ENCODE measurements at regions not wholly inside any gene's neighbourhood (a gene's known extent, or its start where the extent isn't known, plus 50 kb on each side); places are given as distances from the start of the nearest gene placed in this dataset.

DNA sequence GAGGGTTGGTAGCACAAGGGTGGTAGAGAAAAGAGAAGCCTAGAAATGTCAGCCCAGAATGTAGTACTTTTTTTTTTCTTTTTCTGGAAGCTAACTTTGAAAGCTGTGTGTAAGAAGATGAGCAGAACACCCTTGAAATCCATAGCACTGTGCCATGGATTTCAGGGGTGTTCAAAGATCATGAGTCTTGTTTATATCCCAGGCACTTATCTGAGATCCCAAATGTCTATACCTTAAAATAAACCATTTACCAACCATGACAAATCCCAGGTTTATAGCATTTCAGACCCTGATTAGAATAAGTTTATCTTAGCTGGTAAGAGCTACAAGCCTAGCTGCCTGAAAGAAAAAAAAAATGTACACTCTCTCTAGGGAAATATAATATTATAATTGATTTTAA lies 389.9 kb upstream of the ANXA10 start:
- no peak for DNase-seq

DNA sequence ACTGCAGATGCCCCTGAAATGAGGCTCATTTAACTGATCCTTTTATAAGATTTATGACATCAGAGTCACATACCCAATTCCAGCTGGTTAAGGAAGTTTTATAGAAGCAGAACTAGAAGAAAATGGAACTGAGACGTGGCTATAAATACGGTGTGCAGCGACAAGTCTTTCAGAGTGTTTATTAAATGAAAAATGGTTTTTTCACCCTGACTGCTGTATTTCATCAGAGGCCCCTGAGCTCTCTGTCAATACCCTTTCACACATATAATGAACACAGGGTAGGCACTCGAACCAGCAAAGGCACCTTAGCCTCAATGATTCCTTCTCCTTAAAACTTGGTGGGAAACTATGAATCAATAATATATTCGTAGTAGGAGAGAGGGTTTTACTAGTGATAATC lies 380.8 kb upstream of the ANXA10 start:
- DNase-seq: no peak

DNA sequence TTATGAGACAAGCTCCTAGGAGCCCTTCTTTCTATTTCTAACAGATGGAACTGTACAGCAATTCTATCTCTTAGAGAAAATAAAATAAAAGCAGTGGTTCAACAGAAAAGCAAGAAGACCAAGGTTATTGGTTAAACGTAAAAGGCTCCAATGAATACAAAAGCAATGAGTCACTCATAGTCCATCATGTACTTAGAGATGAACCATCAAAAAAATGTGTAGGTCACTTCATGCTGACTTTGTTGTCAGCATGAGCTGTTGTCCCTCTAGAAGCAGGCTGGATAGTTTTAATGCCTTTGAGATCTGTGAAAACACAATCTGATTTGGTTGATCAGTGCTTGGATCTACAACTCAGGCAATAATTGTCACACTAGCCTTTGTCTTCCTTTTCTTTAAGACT lies 378.6 kb upstream of the ANXA10 start:
- no peak for DNase-seq

DNA sequence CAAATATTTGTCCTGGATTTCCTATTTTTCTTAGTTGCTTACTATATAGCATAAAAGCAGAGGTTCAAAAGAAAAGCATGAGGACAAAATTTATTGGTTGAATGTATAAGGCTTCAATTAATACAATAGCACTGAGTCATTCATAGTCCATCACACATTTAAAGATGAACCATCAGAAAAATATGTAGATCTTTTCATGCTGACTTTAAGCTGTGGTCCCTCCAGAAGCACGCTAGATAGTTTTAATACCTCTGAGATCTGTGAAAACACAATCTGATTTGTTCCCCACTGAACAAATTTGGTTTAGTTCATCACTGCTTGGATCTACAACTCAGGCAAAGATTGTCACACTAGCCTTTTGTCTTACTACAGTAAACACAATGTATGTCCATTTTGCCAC lies 377.2 kb upstream of the ANXA10 start:
- no peak for DNase-seq

DNA sequence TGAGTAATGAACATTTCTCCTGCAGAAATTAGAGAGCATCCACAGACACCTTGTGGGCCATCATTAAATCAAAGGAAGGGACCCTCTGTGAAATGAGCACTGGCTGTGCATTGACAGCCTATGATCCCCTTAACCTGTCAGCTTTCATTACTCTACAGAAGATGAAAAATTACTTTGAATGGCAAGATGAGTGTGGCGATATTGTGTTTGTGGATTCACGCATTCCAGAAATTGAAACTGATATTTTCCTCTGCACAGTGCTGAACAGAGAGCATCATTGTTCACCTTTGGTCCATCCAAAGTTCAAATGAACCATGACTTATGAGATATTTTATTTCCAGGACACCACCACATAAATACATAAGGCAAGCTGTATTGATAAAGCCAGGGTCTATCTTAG lies 374.8 kb upstream of the ANXA10 start:
- DNase-seq: no peak

DNA sequence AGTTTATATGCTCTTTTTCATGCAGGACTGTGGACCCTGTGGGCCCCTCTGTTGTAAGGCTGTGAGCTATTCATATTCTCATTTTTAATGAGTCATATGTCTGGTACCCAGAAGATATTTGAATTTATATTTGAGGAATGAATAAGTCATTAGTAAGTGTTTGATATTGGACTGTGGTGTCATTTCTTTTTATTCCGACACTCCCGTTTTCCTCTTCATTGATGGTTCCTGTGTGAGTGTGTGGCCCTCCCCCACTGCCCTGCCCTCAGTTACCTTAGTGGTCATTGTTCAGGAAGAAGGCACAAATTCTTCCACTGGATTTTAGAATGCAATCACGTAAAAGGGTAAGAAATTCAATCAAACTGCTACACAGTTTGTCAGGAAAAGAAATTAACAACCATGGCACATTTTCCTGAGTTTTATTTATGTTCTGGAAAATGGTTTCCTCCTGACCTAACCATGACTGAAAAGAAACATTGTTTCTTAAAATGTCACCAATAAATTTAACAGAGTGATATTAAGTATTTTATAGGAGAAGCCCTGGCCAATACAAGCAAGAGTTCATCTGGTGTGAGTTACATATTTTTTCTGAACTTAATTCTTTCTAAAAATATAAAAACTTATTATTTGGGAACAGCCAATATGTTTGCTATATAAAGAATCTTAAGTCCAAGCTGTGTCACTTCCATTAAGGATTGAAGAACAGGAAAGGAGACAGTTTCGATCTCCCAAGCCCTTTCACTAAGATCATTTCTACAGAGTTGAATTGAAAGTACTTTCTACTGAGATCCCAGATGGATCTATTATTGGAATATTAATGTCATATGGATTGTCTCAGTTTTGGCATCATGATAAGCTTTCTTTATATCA lies 370.5 kb upstream of the ANXA10 start:
- no peak for DNase-seq

DNA sequence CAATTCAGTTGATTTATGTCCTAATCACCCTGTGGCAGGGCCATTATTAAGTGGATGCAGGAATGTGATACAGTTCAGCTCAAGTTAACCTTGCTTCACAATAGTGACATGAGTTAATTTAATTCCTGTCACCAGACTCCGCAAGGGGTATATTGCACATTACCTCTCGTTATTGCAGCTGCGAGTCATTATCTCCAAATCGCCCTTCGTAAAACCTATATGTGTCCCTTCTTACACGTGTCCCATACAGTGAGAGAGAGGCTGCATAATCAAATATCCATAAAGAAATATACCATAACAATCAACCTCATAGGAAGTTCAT lies 369.9 kb upstream of the ANXA10 start:
- no peak for DNase-seq

DNA sequence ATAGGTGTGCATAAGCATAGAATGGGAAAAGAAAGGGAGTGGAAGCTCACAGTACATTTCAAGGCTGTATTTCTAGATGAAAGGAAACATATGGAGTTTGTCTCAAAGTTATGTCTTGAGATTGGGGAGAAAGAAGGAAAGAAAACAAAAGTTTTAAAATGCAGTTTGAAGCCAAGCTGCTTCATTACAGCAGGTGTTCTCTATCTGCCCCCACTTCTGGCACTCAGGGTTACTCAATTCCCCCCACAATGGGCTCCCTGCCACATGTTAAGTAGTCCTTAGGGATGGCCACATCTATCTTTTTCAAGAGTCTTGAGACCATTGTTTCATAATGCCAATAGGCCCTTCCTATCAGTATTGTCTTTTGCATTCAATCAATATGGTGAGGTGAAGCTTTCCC lies 367.4 kb upstream of the ANXA10 start:
- DNase-seq: no peak

DNA sequence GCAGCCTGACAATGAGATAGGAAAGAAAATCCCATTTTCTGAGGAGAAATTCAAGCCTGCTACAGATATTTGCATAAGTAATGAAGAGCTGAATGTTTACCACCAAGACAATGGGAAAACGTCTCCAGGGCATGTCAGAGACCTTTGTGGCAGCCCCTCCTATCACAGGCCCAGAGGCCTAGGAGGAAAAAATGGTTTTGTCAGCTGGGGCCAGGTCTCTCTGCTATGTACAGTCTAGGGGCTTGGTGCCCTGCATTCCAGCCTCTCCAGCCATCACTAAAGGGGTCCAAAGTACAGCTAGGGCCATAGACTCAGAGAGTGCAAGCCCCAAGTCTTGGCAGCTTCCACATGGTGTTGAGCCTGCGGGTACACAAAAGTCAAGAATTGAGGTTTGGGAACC lies 361.6 kb upstream of the ANXA10 start:
- no peak for DNase-seq

DNA sequence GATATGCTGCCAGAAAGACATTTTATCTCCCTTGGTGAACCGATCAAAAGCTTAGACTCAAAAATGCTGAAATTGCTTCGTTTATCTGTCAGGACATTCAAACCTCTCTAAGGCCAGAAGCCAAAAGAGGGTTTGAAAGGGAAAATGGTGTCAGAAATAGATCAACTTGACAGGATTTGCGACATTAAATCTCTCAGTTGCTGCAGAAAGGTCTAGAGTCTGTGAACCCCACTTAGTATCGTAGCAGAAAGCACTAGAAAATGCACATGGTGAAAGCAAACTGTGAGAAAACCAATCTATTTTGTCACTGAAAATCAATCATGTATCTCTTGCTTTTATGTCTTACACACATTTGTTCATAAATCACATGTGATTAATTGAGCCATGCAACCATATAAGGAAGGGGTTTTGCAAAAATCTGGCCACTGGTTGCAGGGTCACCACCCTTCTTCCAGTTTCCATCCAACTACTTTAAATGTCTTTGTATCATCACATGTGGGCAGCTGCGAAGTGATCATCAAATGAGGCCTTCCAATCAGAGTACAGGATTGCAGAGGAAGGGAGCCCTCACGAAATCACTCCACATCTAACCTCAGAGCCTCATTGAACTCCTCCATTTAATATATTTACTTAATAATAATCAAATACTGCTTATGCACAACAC lies 347.2 kb upstream of the ANXA10 start:
- no peak for DNase-seq

DNA sequence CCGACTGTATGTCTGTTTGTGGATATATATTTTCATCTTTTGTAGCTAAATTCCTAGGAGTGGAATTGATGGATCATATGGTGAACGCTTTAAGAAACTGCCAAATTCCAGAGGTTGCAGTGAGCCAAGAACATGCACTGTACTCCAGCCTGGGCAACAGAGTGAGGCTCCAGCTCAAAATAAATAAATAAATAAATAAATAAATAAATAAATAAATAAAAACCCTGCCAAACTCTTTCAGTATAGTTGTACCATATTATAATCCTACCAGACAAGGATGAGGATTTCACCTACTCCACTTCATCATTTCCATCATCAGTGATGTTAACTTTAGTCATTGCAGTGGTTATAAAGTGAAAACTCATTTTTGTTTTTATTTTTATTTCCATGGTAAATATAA lies 325.1 kb upstream of the ANXA10 start:
- DNase-seq: no peak

DNA sequence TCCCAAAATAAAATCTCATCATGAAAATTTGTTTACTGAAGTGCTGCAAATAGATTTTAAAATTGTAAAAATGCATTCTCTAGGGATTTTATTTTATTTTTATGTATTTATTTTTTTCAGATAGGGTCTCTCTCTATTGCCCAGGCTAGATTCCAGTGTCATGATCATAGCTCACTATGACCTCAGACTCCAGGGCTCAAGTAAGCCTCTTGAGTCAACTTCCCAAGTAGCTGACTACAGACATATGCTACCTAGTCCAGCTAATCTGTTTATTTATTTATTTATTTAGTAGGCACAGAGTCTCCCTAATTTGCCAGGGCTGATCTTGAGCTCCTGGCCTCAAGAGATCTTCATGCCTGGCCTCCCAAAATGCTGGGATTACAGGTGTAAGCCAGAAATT lies 317.7 kb upstream of the ANXA10 start:
- no peak for DNase-seq

DNA sequence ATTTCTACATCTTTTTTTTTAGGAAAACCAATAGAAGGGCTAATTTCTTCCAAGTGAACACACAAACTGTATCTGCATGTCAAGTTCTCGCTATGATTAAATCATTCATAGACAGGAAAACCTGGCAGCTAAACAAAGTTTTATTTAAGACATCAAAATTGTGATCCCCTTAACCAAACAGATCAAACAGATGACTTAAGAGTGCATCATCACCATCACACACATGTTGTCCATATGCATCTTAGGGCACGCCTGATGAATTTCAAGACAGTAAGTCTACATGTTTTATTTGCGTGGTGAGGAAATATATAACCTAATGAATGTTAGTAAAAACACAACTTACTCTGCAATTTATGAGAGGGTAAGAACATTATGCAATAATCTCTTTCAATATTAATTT lies 317.0 kb upstream of the ANXA10 start:
- DNase-seq: no peak

DNA sequence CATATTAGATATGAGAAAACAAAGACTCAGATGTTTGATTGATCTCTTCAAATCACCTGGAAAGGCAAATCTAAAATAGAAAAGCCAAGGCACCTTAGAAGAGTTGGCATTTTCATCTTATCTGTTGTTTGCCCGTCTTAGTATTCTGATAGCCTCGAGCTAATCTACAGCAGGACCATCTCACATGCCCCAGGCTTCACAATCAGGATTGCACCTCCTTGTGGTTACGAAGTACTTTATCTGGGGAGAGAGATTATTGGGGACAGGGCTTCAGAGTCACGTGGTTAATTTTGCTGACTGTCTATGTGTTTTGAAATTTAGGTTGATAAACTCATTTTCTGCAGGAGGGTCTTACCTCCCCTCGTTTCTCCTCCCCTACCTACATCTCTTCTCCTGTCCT lies 313.1 kb upstream of the ANXA10 start:
- DNase-seq: no peak

DNA sequence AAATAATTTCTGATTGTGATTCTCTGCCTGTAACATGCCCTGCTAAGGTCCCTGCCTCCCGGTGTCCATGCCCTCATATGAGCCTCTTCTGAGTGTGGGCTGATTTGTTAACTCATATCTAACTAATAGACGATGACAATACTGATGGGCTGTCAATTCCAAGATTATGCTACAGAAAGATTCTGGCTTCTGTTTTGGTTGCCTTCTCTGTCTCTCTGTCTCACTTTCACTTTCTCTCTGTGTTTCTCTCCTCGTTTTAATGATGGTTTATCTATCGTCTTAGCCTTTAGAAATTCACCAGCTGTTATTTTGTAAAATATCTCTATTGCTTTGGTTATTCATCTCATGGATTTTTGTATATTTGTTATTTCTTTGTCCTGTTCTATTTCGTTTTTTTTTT lies 312.5 kb upstream of the ANXA10 start:
- no peak for DNase-seq

DNA sequence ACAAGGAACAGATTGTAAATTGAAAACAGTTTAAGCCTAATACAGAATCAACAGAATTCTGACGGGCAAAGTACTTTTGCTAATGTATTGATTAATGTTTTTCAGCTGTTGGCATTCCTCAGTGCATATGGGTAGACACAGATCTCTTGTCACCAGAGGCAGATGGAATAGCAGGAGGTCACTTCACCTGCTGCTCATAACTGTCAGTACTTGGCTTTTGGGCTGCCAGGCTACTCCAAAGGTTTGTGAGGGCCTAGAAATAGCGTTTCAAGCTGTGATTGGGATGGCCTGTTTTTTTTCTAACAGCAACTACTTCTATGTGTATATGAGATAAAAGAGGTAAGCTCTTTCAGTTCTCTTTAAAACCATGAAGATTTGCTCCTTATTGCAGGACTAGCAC lies 307.5 kb upstream of the ANXA10 start:
- DNase-seq: no peak

DNA sequence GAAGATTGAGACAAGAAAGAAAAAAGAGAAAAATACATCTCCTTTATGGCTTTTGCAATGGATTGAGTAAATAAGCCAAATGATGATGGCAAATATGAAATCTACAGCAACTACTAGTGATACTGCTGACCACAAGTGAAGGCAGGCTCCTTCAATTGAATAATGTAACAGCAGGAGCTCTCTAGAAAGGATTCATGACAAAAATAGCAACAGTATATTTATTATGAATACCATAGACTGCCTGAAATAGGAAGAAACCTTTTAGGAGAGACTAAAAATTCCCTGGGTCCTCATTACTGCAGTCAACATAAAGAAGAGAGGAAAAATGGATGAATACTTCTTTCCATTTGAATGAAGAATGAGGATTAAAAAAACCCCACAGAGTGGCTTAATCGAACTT lies 306.8 kb upstream of the ANXA10 start:
- no peak for DNase-seq

DNA sequence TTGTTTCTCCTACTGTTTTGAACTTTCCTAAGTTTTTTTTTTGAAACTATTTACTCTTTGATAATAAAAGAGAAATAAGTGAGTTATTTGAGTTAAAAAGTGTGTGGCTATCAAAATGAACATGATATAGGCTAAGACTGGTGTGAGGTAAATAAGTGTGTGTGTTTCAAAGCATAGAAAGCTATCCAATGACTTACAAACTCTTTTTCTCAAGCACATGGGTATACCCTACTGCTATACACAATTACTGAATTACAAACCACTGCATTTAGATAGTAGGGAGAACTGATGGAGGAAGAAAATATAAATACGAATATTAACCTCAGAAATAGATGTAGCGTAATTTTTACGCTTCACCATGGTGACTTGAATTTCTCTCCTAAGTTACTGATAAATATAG lies 305.8 kb upstream of the ANXA10 start:
- no peak for DNase-seq

DNA sequence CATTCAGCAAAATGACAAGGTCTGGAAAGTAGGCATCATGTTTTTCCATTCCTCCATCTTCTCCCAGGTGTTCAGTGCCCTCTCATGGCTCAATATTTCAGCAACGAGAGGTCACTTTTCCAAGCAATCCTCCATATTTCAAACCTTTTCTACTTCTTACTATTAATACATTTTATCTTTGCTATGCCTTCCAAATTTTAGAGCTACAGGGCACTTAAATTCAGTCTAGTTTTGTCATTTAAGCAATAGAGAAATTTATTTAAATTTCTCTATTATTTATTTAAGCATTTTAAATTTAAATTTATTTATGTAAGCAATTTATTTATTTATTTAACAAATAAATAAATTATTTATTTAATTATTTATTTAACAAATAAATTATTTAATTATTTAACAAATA lies 305.1 kb upstream of the ANXA10 start:
- no peak for DNase-seq

DNA sequence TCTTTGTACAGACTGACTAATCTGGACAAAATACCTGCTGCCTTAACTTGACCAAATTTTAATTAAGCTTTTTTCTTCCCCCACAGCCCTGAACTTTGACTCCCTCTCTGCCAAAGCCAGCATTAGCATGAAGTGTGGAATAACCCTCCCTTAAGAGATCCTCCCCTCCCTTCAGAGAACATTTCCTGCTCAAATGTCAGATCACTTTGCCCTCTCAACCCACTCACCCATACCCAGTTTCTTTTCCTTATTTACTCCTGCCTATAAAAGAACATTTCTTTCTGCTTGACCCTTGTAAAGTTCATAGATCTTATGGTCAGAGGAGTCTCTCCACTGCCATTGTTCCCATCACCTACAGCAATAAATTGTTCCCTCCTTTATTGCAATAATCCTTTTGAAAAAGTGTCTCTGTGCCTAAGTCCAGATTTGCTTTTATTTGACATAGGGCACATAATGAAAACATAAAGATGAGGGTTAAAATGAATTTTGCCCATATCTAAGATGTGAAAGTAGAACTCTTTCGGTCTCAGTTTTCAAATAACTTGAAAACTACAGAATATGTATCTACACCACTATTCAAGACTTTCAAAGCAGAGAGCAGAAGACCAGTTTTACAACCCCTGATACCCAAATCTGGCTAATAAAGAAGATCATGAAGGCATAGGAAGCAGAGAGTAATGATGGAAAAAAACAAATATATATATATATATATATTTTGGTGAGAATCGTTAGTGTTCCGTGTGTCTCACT lies 289.7 kb upstream of the ANXA10 start:
- no peak for DNase-seq

DNA sequence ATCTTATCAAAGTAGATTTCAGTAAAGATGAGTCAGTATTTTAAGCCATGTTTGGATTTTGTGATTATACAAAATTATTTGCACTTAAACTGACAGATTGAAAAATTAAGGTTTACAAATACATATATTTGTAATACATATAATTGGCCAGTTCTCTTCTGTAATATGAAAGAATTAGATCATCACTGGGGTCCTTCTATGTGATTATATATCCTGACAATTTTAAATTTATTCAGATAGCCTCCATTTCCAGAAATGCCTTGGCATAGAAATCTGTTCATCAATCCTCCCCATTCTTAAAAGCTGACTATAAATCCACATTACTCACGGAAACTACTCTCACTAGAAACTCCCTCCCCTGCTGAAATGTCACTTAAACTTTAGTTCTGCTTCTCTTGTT lies 280.4 kb upstream of the ANXA10 start:
- DNase-seq: no peak

DNA sequence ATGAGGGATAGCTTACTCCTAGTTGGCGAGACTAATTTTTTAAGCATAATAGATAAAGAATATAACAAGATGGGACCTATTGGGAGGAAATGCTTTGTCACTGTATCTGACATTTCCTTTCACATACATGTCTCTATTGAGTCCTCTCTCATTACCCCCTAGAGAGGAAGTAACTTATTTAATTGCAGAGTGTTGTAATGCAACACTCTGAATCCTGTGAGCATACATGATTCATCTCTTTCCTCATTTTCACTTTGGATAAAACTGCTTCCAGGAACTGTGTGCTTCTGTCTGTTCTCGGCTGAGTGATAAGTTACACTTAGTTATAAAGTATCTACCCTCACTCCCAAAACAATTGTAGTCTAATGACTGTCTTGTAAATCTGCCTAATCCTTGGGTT lies 266.1 kb upstream of the ANXA10 start:
- DNase-seq: no peak

DNA sequence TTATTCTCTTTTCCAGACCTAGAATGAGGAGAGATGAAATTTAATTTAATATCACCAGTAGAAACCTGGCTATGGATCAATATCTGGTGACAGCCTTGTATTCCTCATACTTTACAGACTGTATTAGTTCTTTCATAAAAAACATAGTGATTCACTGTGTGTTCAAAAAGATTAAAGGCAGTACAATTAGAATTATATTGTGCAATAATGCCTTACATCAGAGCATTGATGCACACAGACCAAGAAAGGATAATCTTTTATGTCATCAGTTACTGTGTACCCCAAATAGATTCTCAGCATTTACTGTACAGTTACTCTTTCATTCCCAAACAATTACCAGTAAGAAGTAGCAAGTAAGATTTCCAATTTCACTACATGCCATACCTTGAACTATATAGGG lies 260.5 kb upstream of the ANXA10 start:
- no peak for DNase-seq

DNA sequence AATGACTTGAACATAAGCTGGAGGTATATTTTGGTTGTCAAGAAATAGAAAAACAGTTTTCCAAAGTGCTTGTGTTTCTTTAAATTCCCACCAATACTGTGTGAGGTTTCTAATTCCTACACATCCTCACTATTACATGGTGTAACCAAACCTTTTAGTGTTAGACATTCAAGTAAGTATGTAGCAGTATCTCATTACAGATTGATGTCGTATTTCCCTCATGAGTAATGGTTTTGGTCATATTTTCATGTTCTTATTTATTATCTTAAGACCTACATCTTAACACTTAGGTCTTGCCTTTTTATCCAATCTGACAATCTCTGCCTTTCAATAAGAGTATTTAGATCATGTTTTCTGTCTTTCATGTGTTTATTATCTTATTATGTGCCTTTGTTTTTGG lies 253.7 kb upstream of the ANXA10 start:
- no peak for DNase-seq
